HEK293T (cell line): ENCODE measurements at regions not wholly inside any gene's neighbourhood (a gene's known extent, or its start where the extent isn't known, plus 50 kb on each side); places are given as distances from the start of the nearest gene placed in this dataset.

Experiments used
- FOXK2 ChIP-seq: fragments of 450-650 bp; IDR thresholded peaks from 2 replicates; pipeline ENCODE4 v1.6.1; 2016; ENCODE audit warnings: mild to moderate bottlenecking
- NFRKB ChIP-seq: fragments of 450-650 bp; IDR thresholded peaks from 2 replicates; pipeline ENCODE4 v1.6.1; 2016; ENCODE audit warnings: mild to moderate bottlenecking, moderate library complexity
- SP1 ChIP-seq: fragments of 450-650 bp; IDR thresholded peaks from 2 replicates; pipeline ENCODE4 v1.6.1; 2017
- TARDBP ChIP-seq: fragments of 450-650 bp; IDR thresholded peaks from 2 replicates; pipeline ENCODE4 v1.6.1; 2016

GRCh38 chr13:59176775-59177174 lies 987.0 kb downstream of the DIAPH3 start:
- no peak for TF ChIP-seq SP1
- no peak for TF ChIP-seq TARDBP
- no peak for TF ChIP-seq NFRKB
- no peak for TF ChIP-seq FOXK2
